Spleen (tissue), 7 donors: ENCODE measurements at regions not wholly inside any gene's neighbourhood (a gene's known extent, or its start where the extent isn't known, plus 50 kb on each side); places are given as distances from the start of the nearest gene placed in this dataset.

ENCODE experiments used
- CTCF ChIP-seq, 11 experiments: fragments of 200-600 bp in 7 of 11; fragments of 450-650 bp in 4 of 11; sonication (generic) in 4 of 11; IDR thresholded peaks in 8 of 11; conservative IDR thresholded peaks in 3 of 11; 1 replicate in 7 of 11; 2 replicates in 4 of 11; pipeline versions ENCODE4 v1.4.0 to v1.8.0; 2016 to 2021; ENCODE audit warnings: antibody characterized with exemption in 11 of 11, inconsistent platforms in 4 of 11, mild to moderate bottlenecking in 1 of 11
- POLR2A ChIP-seq, 3 donors: fragments of 450-650 bp; IDR thresholded peaks; one replicate each; pipeline ENCODE4 v1.5.1; 2017; ENCODE audit warnings: antibody characterized with exemption in 3 of 3, mild to moderate bottlenecking in 1 of 3
- donor health status: DM: no; HTN: no; CAD: no; lungs with moderate emphysema.
- donor health status: DM: no; HTN: no; CAD: no.
- donor health status: DM: no; HTN: no; CAD: no.

- no peak for TF ChIP-seq CTCF (IDR thresholded peaks at IDR 0.05 in 8 of 11, conservative IDR thresholded peaks at IDR 0.05 in 3 of 11)
- no peak for TF ChIP-seq POLR2A (IDR thresholded peaks at IDR 0.05)
These were observed 67.0 kb upstream of the SMAD6 start for GRCh38 chr15:66635006-66635405.
